Stomach (tissue), 8 donors: ENCODE measurements at regions not wholly inside any gene's neighbourhood (a gene's known extent, or its start where the extent isn't known, plus 50 kb on each side); places are given as distances from the start of the nearest gene placed in this dataset.
"Not testable (repeated sequence)": the region's sequence is repeated elsewhere in the genome, so short reads cannot be mapped to it uniquely, and the experiment has no call there.

ENCODE experiments used
- DNase-seq, 2 donors: peaks; one replicate each; pipeline versions ENCODE4 v3.0.0 to v3.0.0-alpha.2; 2013 to 2019
- H3K27ac ChIP-seq, 5 donors: fragments of 200-600 bp in 4 of 5; sonication (generic) in 4 of 5; one replicate each; pipeline ENCODE4 v1.5.1; 2013 to 2019; ENCODE audit warnings: mild to moderate bottlenecking in 1 of 5, moderate library complexity in 1 of 5
- H3K27me3 ChIP-seq, 3 donors: fragments of 200-600 bp; sonication (generic); one replicate each; pipeline ENCODE4 v1.5.1; 2017 to 2019; ENCODE audit warnings: mixed run types in 1 of 3
- H3K36me3 ChIP-seq, 4 donors: fragments of 200-600 bp; sonication (generic); 1 replicate in 3 of 4; 2 replicates in 1 of 4; pipeline ENCODE4 v1.5.1; 2016 to 2019
- H3K4me1 ChIP-seq, 4 donors: fragments of 200-600 bp; sonication (generic); one replicate each; pipeline ENCODE4 v1.5.1; 2016 to 2019
- H3K4me3 ChIP-seq, 4 donors: fragments of 200-600 bp; sonication (generic) in 3 of 4; one replicate each; pipeline ENCODE4 v1.5.1; 2016 to 2019; ENCODE audit warnings: mild to moderate bottlenecking in 1 of 4
- H3K9me3 ChIP-seq, 4 donors: fragments of 200-600 bp; sonication (generic); one replicate each; pipeline ENCODE4 v1.5.1; 2016 to 2019
- CTCF ChIP-seq, 7 experiments: fragments of 450-650 bp in 4 of 7; fragments of 200-600 bp in 3 of 7; sonication (generic) in 3 of 7; IDR thresholded peaks; one replicate each; pipeline ENCODE4 v1.5.1; 2016 to 2019; ENCODE audit warnings: antibody characterized with exemption in 7 of 7, control low read depth in 2 of 7, mild to moderate bottlenecking in 1 of 7
- EP300 ChIP-seq: sonication (generic); formaldehyde crosslinking; IDR thresholded peaks from one replicate; pipeline ENCODE4 v1.6.1; 2017; ENCODE audit warnings: antibody characterized with exemption
- POLR2A ChIP-seq, 4 donors: fragments of 450-650 bp; IDR thresholded peaks; one replicate each; pipeline ENCODE4 v1.6.1; 2016; ENCODE audit warnings: antibody characterized with exemption in 4 of 4, control low read depth in 2 of 4, mild to moderate bottlenecking in 1 of 4, moderate library complexity in 1 of 4
- POLR2AphosphoS5 ChIP-seq, 3 donors: sonication (generic); formaldehyde crosslinking; IDR thresholded peaks; one replicate each; pipeline ENCODE4 v1.6.1; 2016; ENCODE audit warnings: antibody characterized with exemption in 3 of 3
- WGBS, 5 donors: extraction: QIAGEN DNeasy Blood & Tissue Kit in 3 of 5; methylation state at CpG; one replicate each; pipeline versions ENCODE4 v1.1.5 to v1.1.7; 2013 to 2018; 5-methylcytosine and 5-hydroxymethylcytosine counted together
- intact Hi-C: fragments of 100-400 bp; cut with DNase I; formaldehyde crosslinking; loops from one replicate; pipeline ENCODE4 v1.15.1; 2023; ENCODE audit warnings: low total_unique reads
- donor health status: healthy with polysubstance abuse.
- donor health status: Bipolar disorder and iron deficiency.
- donor health status: healthy.

- no peak for TF ChIP-seq POLR2A (IDR thresholded peaks at IDR 0.05)
- no peak for TF ChIP-seq EP300
- TF ChIP-seq CTCF (IDR thresholded peaks at IDR 0.05), result no peak
- no peak for TF ChIP-seq POLR2AphosphoS5 (IDR thresholded peaks at IDR 0.05)
- no peaks in the 10 kb centered on the region for H3K9me3 ChIP-seq
- H3K36me3 ChIP-seq, result no peaks in the 10 kb centered on the region
- no peaks in the 10 kb centered on the region for H3K4me1 ChIP-seq
- H3K27ac ChIP-seq, result no peak overlapping the region
- no peak overlapping the region for H3K4me3 ChIP-seq
- intact Hi-C loops, result no loop called here
- peaks cover 0 to 26% (median 0%) of the 10 kb centered on the region in 3 donors for H3K27me3 ChIP-seq
- 85 to 95% (median 90%) methylated on average over 4 to 5 of the region's 5 CpGs for WGBS, 5 donors
- no peak for DNase-seq
Observed at GRCh38 chr12:111260732-111261131, 108.2 kb downstream of the PHETA1 start.

GRCh38 chr12:111259231-111259630 is 109.7 kb downstream of the PHETA1 start:
- Histone ChIP-seq H3K27ac (no peak overlapping the region), H3K36me3 (no peaks in the 10 kb centered on the region), H3K27me3 (peaks cover 0 to 37% (median 0%) of the 10 kb centered on the region in 3 donors), H3K4me3 (no peak overlapping the region), H3K4me1 (no peaks in the 10 kb centered on the region), H3K9me3 (no peaks in the 10 kb centered on the region)
- 88 to 94% (median 91%) methylated on average over 4 of the region's 4 CpGs for WGBS, 5 donors
- intact Hi-C loops, result no loop called here
- DNase-seq, result no peak
- TF ChIP-seq EP300 (no peak), POLR2A (IDR thresholded peaks at IDR 0.05) (no peak), POLR2AphosphoS5 (IDR thresholded peaks at IDR 0.05) (no peak), CTCF (IDR thresholded peaks at IDR 0.05) (no peak)

- intact Hi-C loops, H3K4me1 ChIP-seq, H3K27ac ChIP-seq, H3K4me3 ChIP-seq, H3K36me3 ChIP-seq, H3K9me3 ChIP-seq, DNase-seq: not testable (repeated sequence)
- WGBS, 5 donors, result 89 to 94% (median 92%) methylated on average over 10 of the region's 10 CpGs
- H3K27me3 ChIP-seq, result peaks cover 0 to 44% (median 0%) of the 10 kb centered on the region in 3 donors
Observed at GRCh38 chr12:111258081-111258480, 110.8 kb downstream of the PHETA1 start.

- no peak for DNase-seq
- Histone ChIP-seq H3K27me3 (peaks cover 0 to 51% (median 0%) of the 10 kb centered on the region in 3 donors), H3K9me3 (no peaks in the 10 kb centered on the region), H3K4me3 (no peak overlapping the region), H3K36me3 (no peaks in the 10 kb centered on the region), H3K4me1 (no peaks in the 10 kb centered on the region), H3K27ac (no peak overlapping the region)
- TF ChIP-seq CTCF (IDR thresholded peaks at IDR 0.05), result no peak
- TF ChIP-seq POLR2A (IDR thresholded peaks at IDR 0.05), result no peak
- intact Hi-C loops, result no loop called here
Observed at GRCh38 chr12:111257435-111257902, 111.4 kb downstream of the PHETA1 start.

GRCh38 chr12:111256629-111257434 is 112.1 kb downstream of the PHETA1 start:
- Histone ChIP-seq H3K27me3 (peaks cover 0 to 55% (median 0%) of the 10 kb centered on the region in 3 donors), H3K36me3 (no peaks in the 10 kb centered on the region), H3K4me3 (no peak overlapping the region), H3K4me1 (no peaks in the 10 kb centered on the region), H3K27ac (no peak overlapping the region), H3K9me3 (no peaks in the 10 kb centered on the region)
- TF ChIP-seq EP300, result no peak
- TF ChIP-seq POLR2AphosphoS5 (IDR thresholded peaks at IDR 0.05), result no peak
- TF ChIP-seq CTCF (IDR thresholded peaks at IDR 0.05), result no peak
- TF ChIP-seq POLR2A (IDR thresholded peaks at IDR 0.05), result no peak
- intact Hi-C loops, result no loop called here
- WGBS, 5 donors, result 54 to 69% (median 67%) methylated on average over 8 to 10 of the region's 10 CpGs
- no peak for DNase-seq
